GM12891 (cell line): ENCODE measurements at regions not wholly inside any gene's neighbourhood (a gene's known extent, or its start where the extent isn't known, plus 50 kb on each side); places are given as distances from the start of the nearest gene placed in this dataset.

Experiments used
- PAX5 ChIP-seq: IDR thresholded peaks from 2 replicates; pipeline ENCODE4 v1.6.1; 2011; ENCODE audit warnings: low read length, moderate library complexity, mild to moderate bottlenecking; ENCODE audit not compliant: insufficient read depth, severe bottlenecking
- POLR2A ChIP-seq: IDR thresholded peaks from 2 replicates; pipeline ENCODE4 v1.6.1; 2011; ENCODE audit warnings: low read depth, low read length, control low read depth
- POLR2AphosphoS5 ChIP-seq: IDR thresholded peaks from 2 replicates; pipeline ENCODE4 v1.6.1; 2011; ENCODE audit warnings: low read depth, low read length, control low read depth
- SPI1 ChIP-seq: IDR thresholded peaks from 2 replicates; pipeline ENCODE4 v1.6.1; 2011; ENCODE audit warnings: low read depth, low read length, control low read depth
- TAF1 ChIP-seq: IDR thresholded peaks from 2 replicates; pipeline ENCODE4 v1.6.1; 2011; ENCODE audit warnings: low read depth, low read length, control low read depth

- TF ChIP-seq POLR2A = no peak
- no peak for TF ChIP-seq POLR2AphosphoS5
- no peak for TF ChIP-seq SPI1
- TF ChIP-seq TAF1 = no peak
- TF ChIP-seq PAX5 = no peak
Measured at GRCh38 chr13:87130423-87130822, 540.7 kb upstream of the SLITRK5 start.
